ENCODE measurements at regions not wholly inside any gene's neighbourhood (a gene's known extent, or its start where the extent isn't known, plus 50 kb on each side); places are given as distances from the start of the nearest gene placed in this dataset.
"Not testable (repeated sequence)": the region's sequence is repeated elsewhere in the genome, so short reads cannot be mapped to it uniquely, and the experiment has no call there.

- TF ChIP-seq, protein P1, sequence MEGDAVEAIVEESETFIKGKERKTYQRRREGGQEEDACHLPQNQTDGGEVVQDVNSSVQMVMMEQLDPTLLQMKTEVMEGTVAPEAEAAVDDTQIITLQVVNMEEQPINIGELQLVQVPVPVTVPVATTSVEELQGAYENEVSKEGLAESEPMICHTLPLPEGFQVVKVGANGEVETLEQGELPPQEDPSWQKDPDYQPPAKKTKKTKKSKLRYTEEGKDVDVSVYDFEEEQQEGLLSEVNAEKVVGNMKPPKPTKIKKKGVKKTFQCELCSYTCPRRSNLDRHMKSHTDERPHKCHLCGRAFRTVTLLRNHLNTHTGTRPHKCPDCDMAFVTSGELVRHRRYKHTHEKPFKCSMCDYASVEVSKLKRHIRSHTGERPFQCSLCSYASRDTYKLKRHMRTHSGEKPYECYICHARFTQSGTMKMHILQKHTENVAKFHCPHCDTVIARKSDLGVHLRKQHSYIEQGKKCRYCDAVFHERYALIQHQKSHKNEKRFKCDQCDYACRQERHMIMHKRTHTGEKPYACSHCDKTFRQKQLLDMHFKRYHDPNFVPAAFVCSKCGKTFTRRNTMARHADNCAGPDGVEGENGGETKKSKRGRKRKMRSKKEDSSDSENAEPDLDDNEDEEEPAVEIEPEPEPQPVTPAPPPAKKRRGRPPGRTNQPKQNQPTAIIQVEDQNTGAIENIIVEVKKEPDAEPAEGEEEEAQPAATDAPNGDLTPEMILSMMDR (IDR thresholded peaks at IDR 0.05): not testable (repeated sequence)
- not testable (repeated sequence) for TF ChIP-seq POLR2A (IDR thresholded peaks at IDR 0.05)
Observed at GRCh38 chr20:47977017-47977788, 191.9 kb upstream of the SULF2 start.

Data from body of pancreas (tissue), 4 donors.